Right lobe of liver (tissue), 6 donors: ENCODE measurements at regions not wholly inside any gene's neighbourhood (a gene's known extent, or its start where the extent isn't known, plus 50 kb on each side); places are given as distances from the start of the nearest gene placed in this dataset.

ENCODE experiments used
- ATAC-seq, 4 donors: fragments of 200-7000 bp; cut with Tn5 transposase; one replicate each; pipeline ENCODE4 v1.9.1; 2020; ENCODE audit warnings: mild to moderate bottlenecking in 4 of 4, moderate library complexity in 4 of 4
- DNase-seq, 3 donors: peaks; one replicate each; pipeline ENCODE4 v3.0.0-alpha.2; 2020
- H3K27ac ChIP-seq, 3 donors: fragments of 200-600 bp; one replicate each; pipeline ENCODE4 v1.8.0; 2022
- H3K27me3 ChIP-seq, 2 donors: fragments of 200-600 bp; one replicate each; pipeline ENCODE4 v1.8.0; 2022
- H3K36me3 ChIP-seq, 4 donors: fragments of 200-600 bp; sonication (generic) in 1 of 4; one replicate each; pipeline versions ENCODE4 v1.5.1 to v1.8.0; 2017 to 2022; ENCODE audit warnings: control low read depth in 1 of 4
- H3K4me1 ChIP-seq, 4 donors: fragments of 200-600 bp; sonication (generic) in 1 of 4; one replicate each; pipeline versions ENCODE4 v1.5.1 to v1.8.0; 2017 to 2022; ENCODE audit warnings: control low read depth in 1 of 4
- H3K4me3 ChIP-seq, 3 donors: fragments of 200-600 bp; one replicate each; pipeline ENCODE4 v1.8.0; 2022
- H3K9me3 ChIP-seq, 4 donors: fragments of 200-600 bp; sonication (generic) in 1 of 4; one replicate each; pipeline versions ENCODE4 v1.5.1 to v1.8.0; 2017 to 2022; ENCODE audit warnings: control low read depth in 1 of 4
- CTCF ChIP-seq, 4 donors: fragments of 200-600 bp in 3 of 4; fragments of 450-650 bp in 1 of 4; IDR thresholded peaks; one replicate each; pipeline versions ENCODE4 v1.5.1 to v1.8.0; 2016 to 2022; ENCODE audit warnings: antibody characterized with exemption in 4 of 4, mild to moderate bottlenecking in 2 of 4
- POLR2A ChIP-seq: fragments of 450-650 bp; IDR thresholded peaks from one replicate; pipeline ENCODE4 v1.6.1; 2017; ENCODE audit warnings: antibody characterized with exemption, mild to moderate bottlenecking
- WGBS: methylation state at CpG from one replicate; pipeline ENCODE4 v1.1.6; 2018; ENCODE audit warnings: low coverage, low lambda C conversion rate; ENCODE audit not compliant: insufficient coverage; ENCODE audit errors: missing lambda C conversion rate; 5-methylcytosine and 5-hydroxymethylcytosine counted together
- intact Hi-C, 2 donors: fragments of 100-400 bp; cut with DNase I; formaldehyde crosslinking; loops; one replicate each; pipeline versions ENCODE4 v1.11.2 to v1.14.1; 2022
- donor health status: DM: no; HTN: yes; CAD: no.
- donor health status: DM: no; HTN: no; CAD: no.
- donor health status: DM: no; HTN: no; CAD: no.
- donor health status: DM: no; HTN: yes; CAD: no.
- donor health status: DM: no; HTN: yes; CAD: no.

- intact Hi-C loops = loop anchor here in 1 of 2 donors (10.0 kb wide), 1 partner anchor 88 kb away; no protein-coding TSS in a partner anchor
- no peak for ATAC-seq
- Histone ChIP-seq H3K27me3 (no peaks in the 10 kb centered on the region), H3K9me3 (no peaks in the 10 kb centered on the region), H3K4me3 (no peak overlapping the region), H3K4me1 (peaks cover 0 to 6% (median 0%) of the 10 kb centered on the region in 4 donors), H3K27ac (no peak overlapping the region), H3K36me3 (no peaks in the 10 kb centered on the region)
- TF ChIP-seq CTCF (IDR thresholded peaks at IDR 0.05) = no peak
- no peak for TF ChIP-seq POLR2A
- DNase-seq = no peak
- WGBS = 52% methylated on average over 2 of the region's 8 CpGs
Observed at GRCh38 chr12:67442896-67443295, 173.7 kb downstream of the CAND1 start.

- no peak for DNase-seq
- Histone ChIP-seq H3K4me3 (no peak overlapping the region), H3K36me3 (no peaks in the 10 kb centered on the region), H3K4me1 (peaks cover 0 to 6% (median 0%) of the 10 kb centered on the region in 4 donors), H3K27ac (no peak overlapping the region), H3K27me3 (no peaks in the 10 kb centered on the region), H3K9me3 (no peaks in the 10 kb centered on the region)
- intact Hi-C loops = loop anchor here in 1 of 2 donors (10.0 kb wide), 1 partner anchor 90 kb away; no protein-coding TSS in a partner anchor
- no peak for ATAC-seq
- TF ChIP-seq CTCF (IDR thresholded peaks at IDR 0.05) = no peak
- no peak for TF ChIP-seq POLR2A
- 33% methylated on average over 2 of the region's 5 CpGs for WGBS
Observed at GRCh38 chr12:67444542-67444941, 175.4 kb downstream of the CAND1 start.

- Histone ChIP-seq H3K27ac (no peak overlapping the region), H3K27me3 (no peaks in the 10 kb centered on the region), H3K9me3 (no peaks in the 10 kb centered on the region), H3K4me1 (peaks cover 0 to 6% (median 0%) of the 10 kb centered on the region in 4 donors), H3K36me3 (no peaks in the 10 kb centered on the region), H3K4me3 (no peak overlapping the region)
- TF ChIP-seq POLR2A (no peak), CTCF (IDR thresholded peaks at IDR 0.05) (no peak)
- ATAC-seq (no peak), DNase-seq (no peak)
- 82% methylated on average over 5 of the region's 5 CpGs for WGBS
- intact Hi-C loops = loop anchor here in 1 of 2 donors (10.0 kb wide), 1 partner anchor 92 kb away; no protein-coding TSS in a partner anchor
Observed at GRCh38 chr12:67446716-67447115, 177.6 kb downstream of the CAND1 start.

- no peak for DNase-seq
- Histone ChIP-seq H3K9me3 (no peaks in the 10 kb centered on the region), H3K27me3 (no peaks in the 10 kb centered on the region), H3K36me3 (no peaks in the 10 kb centered on the region), H3K27ac (no peak overlapping the region), H3K4me3 (no peak overlapping the region), H3K4me1 (peaks cover 0 to 3% (median 0%) of the 10 kb centered on the region in 4 donors)
- no peak for ATAC-seq
- intact Hi-C loops = loop anchor here in 1 of 2 donors (10.0 kb wide), 1 partner anchor 92 kb away; no protein-coding TSS in a partner anchor
- TF ChIP-seq CTCF (IDR thresholded peaks at IDR 0.05) = no peak
- no peak for TF ChIP-seq POLR2A
Observed at GRCh38 chr12:67447180-67447579, 178.0 kb downstream of the CAND1 start.
